ENCODE measurements at regions not wholly inside any gene's neighbourhood (a gene's known extent, or its start where the extent isn't known, plus 50 kb on each side); places are given as distances from the start of the nearest gene placed in this dataset.

DNA sequence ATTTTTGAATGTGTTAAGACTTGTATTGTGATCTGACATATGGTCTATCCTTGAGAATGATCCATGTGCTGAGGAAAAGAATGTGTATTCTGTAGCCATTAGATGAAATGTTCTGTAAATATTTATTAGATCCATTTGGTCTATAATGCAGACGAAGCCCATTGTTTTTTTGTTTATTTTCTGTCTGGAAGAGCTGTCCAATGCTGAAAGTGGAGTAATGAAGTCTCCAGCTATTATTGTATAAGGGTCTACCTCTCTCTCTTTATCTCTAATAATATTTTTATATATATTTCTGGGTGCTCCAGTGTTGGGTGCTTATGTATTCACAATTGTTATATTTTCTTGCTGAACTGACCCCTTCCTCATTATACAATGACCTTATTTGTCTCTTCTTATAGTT lies 250.6 kb upstream of the GADL1 start:
- TF ChIP-seq, protein P1, sequence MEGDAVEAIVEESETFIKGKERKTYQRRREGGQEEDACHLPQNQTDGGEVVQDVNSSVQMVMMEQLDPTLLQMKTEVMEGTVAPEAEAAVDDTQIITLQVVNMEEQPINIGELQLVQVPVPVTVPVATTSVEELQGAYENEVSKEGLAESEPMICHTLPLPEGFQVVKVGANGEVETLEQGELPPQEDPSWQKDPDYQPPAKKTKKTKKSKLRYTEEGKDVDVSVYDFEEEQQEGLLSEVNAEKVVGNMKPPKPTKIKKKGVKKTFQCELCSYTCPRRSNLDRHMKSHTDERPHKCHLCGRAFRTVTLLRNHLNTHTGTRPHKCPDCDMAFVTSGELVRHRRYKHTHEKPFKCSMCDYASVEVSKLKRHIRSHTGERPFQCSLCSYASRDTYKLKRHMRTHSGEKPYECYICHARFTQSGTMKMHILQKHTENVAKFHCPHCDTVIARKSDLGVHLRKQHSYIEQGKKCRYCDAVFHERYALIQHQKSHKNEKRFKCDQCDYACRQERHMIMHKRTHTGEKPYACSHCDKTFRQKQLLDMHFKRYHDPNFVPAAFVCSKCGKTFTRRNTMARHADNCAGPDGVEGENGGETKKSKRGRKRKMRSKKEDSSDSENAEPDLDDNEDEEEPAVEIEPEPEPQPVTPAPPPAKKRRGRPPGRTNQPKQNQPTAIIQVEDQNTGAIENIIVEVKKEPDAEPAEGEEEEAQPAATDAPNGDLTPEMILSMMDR (IDR thresholded peaks at IDR 0.05) = no peak
- TF ChIP-seq POLR2A (IDR thresholded peaks at IDR 0.05) = no peak
- Histone ChIP-seq H3K27ac (no peak overlapping the region), H3K36me3 (no peaks in the 10 kb centered on the region), H3K9me3 (peaks cover 0 to 6% (median 3%) of the 10 kb centered on the region in 4 donors), H3K4me1 (no peaks in the 10 kb centered on the region), H3K4me3 (no peak overlapping the region), H3K27me3 (no peaks in the 10 kb centered on the region)
- no peak for DNase-seq

DNA sequence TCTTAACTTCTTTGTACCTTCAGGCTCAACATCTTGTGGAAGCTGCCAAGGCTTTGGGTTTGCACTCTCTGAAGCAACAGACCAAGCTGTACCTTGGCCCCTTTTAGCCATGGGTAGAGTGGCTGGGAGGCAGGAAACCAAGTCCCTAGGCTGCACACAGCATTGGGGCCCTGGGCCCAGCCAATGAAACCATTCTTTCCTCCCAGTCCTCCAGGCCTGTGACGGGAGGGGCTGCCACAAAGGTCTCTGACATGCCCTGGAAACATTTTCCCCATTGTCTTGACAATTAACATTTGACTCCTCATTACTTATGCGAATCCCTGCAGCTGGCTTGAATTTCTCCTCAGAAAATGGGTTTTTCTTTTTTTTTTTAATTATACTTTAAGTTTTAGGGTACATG lies 253.1 kb upstream of the GADL1 start:
- no peak for DNase-seq
- no peak for TF ChIP-seq POLR2A (IDR thresholded peaks at IDR 0.05)
- TF ChIP-seq, protein P1 (IDR thresholded peaks at IDR 0.05) = no peak
- Histone ChIP-seq H3K4me3 (no peak overlapping the region), H3K27ac (no peak overlapping the region), H3K4me1 (no peaks in the 10 kb centered on the region), H3K9me3 (peaks cover 0 to 6% (median 3%) of the 10 kb centered on the region in 4 donors), H3K36me3 (no peaks in the 10 kb centered on the region), H3K27me3 (no peaks in the 10 kb centered on the region)

DNA sequence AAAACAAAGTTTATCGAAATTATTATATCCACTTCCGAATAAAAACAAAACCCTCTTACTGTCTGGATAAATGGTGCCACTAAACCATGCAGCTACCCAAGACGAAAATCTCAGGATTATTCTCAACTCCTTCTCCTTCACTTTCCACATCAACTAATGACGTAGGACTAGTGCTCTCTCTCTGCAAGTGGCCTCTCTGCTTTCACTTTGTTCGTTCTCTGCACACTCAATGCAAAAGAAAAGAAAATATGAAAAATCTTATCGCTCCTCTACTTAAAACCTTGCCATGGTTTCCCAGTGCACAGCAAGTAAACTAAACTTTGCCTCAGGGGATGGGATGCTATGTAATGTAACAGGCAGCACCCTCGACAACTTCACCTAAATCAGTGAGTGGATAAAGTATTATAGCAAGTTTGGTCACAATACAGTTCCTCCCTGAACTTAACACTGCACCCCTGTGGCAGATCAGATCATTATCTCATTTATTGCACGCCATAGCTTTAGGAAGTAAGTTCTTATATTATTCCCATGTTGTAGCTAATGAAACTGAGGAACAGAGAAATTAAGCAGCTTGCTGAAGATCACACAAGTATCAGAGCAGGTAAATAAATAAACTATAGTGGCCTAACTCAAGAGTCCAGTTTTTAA lies 262.7 kb upstream of the GADL1 start:
- no peak overlapping the region for H3K27ac ChIP-seq
- no peak overlapping the region for H3K4me3 ChIP-seq
- no peaks in the 10 kb centered on the region for H3K36me3 ChIP-seq
- no peaks in the 10 kb centered on the region for H3K27me3 ChIP-seq
- no peak for TF ChIP-seq POLR2A (IDR thresholded peaks at IDR 0.05)
- TF ChIP-seq, protein P1 (IDR thresholded peaks at IDR 0.05) = no peak
- H3K9me3 ChIP-seq = no peaks in the 10 kb centered on the region
- H3K4me1 ChIP-seq = no peaks in the 10 kb centered on the region
- no peak for DNase-seq

DNA sequence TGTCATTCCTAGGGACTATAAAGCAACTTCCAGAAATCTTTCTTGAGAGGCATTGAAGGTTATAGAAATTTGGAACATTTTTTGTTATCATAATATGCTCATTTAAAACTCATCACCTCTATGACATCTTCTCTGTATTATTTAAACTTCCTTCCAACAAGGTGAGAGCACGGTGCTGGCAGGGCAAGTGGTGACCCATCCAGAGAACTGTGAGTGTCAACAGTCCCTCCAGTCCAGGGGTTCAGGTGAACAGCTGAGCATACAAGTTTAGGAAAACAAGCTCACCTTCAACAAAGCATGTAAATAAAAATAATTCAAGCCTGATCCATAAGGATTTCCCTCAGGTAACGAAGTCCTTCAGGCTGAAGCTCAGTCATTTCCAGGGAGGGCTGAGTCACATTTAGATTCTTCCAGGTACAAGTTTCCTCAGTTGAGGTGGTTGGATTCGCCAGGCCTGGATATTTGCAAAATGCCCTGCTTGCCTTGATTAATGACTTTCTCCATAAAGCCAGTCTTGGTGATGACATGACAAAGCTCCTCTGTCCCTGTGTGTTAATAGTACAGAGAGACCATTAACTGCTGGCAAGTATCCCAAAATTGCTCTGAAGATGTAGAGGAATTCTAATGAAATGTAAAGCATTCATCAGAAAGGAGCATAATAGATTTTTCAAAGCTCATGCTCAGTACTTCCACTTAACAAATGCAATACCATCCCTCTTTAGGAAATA lies 263.6 kb upstream of the GADL1 start:
- Histone ChIP-seq H3K4me3 (no peak overlapping the region), H3K9me3 (no peaks in the 10 kb centered on the region), H3K27me3 (no peaks in the 10 kb centered on the region), H3K27ac (no peak overlapping the region), H3K4me1 (no peaks in the 10 kb centered on the region), H3K36me3 (no peaks in the 10 kb centered on the region)
- DNase-seq = no peak
- TF ChIP-seq, protein P1 (IDR thresholded peaks at IDR 0.05) = no peak
- no peak for TF ChIP-seq POLR2A (IDR thresholded peaks at IDR 0.05)

DNA sequence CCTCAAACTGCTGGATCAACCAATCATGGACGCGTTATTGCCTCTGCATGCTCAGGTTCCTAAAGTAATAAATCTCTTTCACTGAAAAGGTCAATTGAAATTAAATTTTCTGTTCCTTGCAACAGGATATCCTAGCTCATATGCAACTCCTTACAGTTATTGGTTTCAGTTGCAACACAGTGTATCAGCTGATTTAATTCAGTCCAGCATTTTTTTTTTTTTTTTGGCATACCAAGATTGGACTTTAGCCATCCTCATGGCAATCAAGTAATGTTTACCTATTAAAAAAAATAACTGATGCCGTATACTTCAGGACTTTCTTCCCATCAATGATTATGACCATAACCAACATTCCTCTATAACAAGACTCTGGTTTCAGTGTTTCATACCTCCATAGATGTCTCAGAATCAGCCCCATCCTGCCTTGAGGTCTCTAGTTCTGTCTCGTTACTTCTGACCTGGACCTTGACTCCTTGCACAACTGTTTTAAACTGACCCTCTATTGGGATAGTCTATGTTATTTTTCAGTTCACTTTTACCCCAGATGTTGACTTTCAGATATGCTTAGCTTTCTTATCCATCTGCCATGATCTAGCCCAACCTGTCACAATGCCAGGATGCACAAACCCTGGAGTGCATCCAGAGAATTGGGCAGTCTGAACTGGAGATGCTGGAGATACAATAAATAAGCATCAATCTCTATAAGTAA lies 265.0 kb upstream of the GADL1 start:
- Histone ChIP-seq H3K27me3 (no peaks in the 10 kb centered on the region), H3K9me3 (no peaks in the 10 kb centered on the region), H3K36me3 (no peaks in the 10 kb centered on the region), H3K4me3 (no peak overlapping the region), H3K27ac (no peak overlapping the region), H3K4me1 (no peaks in the 10 kb centered on the region)
- no peak for DNase-seq
- no peak for TF ChIP-seq POLR2A (IDR thresholded peaks at IDR 0.05)
- TF ChIP-seq, protein P1 (IDR thresholded peaks at IDR 0.05) = no peak

Measured in Peyer's patch (tissue), 4 donors.